HG03135 (cell line): ENCODE measurements at regions not wholly inside any gene's neighbourhood (a gene's known extent, or its start where the extent isn't known, plus 50 kb on each side); places are given as distances from the start of the nearest gene placed in this dataset.
"Not testable (repeated sequence)": the region's sequence is repeated elsewhere in the genome, so short reads cannot be mapped to it uniquely, and the experiment has no call there.

Experiments used
- ATAC-seq: cut with Tn5 transposase; IDR thresholded peaks from one replicate; pipeline ENCODE4 v1.9.1; 2021; ENCODE audit warnings: mild to moderate bottlenecking, moderate library complexity; ENCODE audit not compliant: unreplicated experiment

DNA sequence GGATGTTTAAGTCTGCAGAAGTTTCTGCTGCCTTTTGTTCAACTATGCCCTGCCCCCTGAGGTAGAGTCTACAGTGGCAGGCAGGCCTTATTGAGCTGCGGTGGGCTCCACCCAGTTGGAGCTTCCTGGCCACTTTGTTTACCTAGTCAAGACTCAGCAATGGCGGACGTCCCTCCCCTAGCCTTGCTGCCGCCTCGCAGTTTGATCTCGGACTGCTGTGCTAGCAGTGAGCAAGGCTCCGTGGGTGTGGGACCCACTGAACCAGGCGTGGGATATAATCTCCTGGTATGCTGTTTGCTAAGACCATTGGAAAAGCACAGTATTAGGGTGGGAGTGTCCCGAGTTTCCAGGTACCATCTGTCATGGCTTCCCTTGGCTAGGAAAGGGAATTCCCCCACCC lies 79.4 kb upstream of the RPS6KA6 start:
- not testable (repeated sequence) for ATAC-seq

GRCh38 chrX:84259868-84260267 lies 71.9 kb upstream of the RPS6KA6 start:
- ATAC-seq: no peak

GRCh38 chrX:84258708-84259107 lies 70.7 kb upstream of the RPS6KA6 start:
- peak; percentile 51 for ATAC-seq

- ATAC-seq: no peak
Observed at GRCh38 chrX:84248226-84248625, 60.2 kb upstream of the RPS6KA6 start.

- no peak for ATAC-seq
Observed at GRCh38 chrX:84240848-84241565, 53.0 kb upstream of the RPS6KA6 start.
